ENCODE measurements at regions not wholly inside any gene's neighbourhood (a gene's known extent, or its start where the extent isn't known, plus 50 kb on each side); places are given as distances from the start of the nearest gene placed in this dataset.

DNA sequence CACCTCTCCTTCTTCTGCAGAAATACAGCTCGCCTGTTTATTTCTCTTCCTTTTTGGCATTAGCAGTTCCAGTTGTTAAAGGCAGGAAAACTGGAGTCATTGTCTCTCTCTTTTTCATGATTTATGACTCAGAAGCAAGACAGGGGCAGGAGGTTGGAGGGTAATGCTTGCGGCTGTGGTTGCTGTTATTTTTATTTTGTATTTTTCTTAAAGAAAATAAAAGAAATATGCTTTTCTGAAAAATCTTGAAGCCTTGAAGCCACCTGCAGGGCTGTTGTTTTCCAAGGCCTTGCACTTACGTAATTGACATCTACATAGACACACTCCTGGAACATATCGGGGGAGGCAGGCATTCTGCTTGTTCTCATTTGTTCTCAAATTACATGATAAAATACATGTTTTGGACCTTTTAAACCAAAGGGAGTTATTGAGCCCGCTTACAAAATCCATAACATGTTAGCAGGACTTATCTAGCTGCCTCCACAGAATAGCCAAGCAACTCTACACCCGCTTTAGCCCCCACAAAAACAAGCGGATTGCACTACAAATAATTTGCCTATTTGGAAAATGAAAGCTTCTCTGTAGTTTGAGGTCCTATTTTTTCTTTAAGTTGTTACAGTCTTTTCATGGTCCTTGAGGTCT, 1004.6 kb upstream of the NR2F2 start:
- Mint-ChIP-seq H3K9me3 (ENCODE audit: low read depth, unreplicated experiment) (no peaks in the 10 kb centered on the region), H3K27me3 (ENCODE audit: unreplicated experiment) (no peaks in the 10 kb centered on the region), H3K4me1 (ENCODE audit: low read depth, unreplicated experiment) (no peaks in the 10 kb centered on the region), H3K27ac (ENCODE audit: unreplicated experiment) (no peak overlapping the region), H3K36me3 (ENCODE audit: insufficient read depth, unreplicated experiment) (no peaks in the 10 kb centered on the region), H3K4me3 (ENCODE audit: low read depth, unreplicated experiment) (no peak overlapping the region)
- CTCF ChIA-PET = no interaction called here
- BruUV-seq (replicated peaks) = no TSS peak
- TF ChIP-seq, protein P1, sequence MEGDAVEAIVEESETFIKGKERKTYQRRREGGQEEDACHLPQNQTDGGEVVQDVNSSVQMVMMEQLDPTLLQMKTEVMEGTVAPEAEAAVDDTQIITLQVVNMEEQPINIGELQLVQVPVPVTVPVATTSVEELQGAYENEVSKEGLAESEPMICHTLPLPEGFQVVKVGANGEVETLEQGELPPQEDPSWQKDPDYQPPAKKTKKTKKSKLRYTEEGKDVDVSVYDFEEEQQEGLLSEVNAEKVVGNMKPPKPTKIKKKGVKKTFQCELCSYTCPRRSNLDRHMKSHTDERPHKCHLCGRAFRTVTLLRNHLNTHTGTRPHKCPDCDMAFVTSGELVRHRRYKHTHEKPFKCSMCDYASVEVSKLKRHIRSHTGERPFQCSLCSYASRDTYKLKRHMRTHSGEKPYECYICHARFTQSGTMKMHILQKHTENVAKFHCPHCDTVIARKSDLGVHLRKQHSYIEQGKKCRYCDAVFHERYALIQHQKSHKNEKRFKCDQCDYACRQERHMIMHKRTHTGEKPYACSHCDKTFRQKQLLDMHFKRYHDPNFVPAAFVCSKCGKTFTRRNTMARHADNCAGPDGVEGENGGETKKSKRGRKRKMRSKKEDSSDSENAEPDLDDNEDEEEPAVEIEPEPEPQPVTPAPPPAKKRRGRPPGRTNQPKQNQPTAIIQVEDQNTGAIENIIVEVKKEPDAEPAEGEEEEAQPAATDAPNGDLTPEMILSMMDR (IDR thresholded peaks at IDR 0.05; ENCODE audit: unreplicated experiment) = no peak
- intact Hi-C loops (cut with micrococcal nuclease; ENCODE audit: unreplicated experiment) = no loop called here
- no peak for DNase-seq

DNA sequence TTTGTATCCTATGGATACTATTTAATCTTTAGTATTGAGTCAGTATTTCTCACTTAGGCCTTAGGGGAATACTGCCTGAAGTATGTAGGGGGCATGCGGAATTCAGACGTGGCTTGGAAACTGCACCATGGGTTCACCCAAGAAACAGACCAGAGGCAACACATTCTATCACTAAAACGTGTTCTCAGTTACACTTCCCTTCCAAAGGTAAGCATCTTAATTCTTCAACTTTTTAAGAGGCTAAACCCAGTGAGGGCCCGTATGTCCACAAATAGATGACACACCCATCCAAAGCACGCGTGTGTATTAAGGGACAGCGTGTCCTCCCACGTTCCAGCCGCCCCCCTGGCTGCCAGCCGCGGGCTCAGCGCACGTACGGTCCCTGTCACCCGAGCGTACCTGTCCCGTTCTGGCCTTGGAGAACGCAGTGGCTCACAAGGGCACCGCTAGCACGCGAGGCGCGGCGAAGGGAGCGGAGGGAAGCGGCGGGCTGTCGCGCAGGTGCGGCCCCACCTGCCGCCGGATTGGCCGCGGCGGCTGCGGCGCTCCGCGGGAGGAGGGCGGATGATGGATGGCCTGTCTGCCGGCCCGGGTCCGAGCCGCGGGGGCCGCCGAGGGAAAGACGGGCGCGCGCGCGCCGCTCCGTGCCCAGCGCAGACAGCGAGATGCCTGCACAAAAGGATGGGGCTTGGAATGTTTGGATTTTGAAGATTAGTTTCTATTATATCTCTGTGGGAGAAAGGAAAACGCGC, 1003.9 kb upstream of the NR2F2 start:
- Mint-ChIP-seq H3K36me3 (ENCODE audit: insufficient read depth, unreplicated experiment) (no peaks in the 10 kb centered on the region), H3K27me3 (ENCODE audit: unreplicated experiment) (no peaks in the 10 kb centered on the region), H3K4me1 (ENCODE audit: low read depth, unreplicated experiment) (no peaks in the 10 kb centered on the region), H3K4me3 (ENCODE audit: low read depth, unreplicated experiment) (no peak overlapping the region), H3K27ac (ENCODE audit: unreplicated experiment) (no peak overlapping the region), H3K9me3 (ENCODE audit: low read depth, unreplicated experiment) (no peaks in the 10 kb centered on the region)
- no TSS peak for BruUV-seq (replicated peaks)
- no peak for DNase-seq
- intact Hi-C loops (cut with micrococcal nuclease; ENCODE audit: unreplicated experiment) = no loop called here
- CTCF ChIA-PET = no interaction called here
- TF ChIP-seq, protein P1 (IDR thresholded peaks at IDR 0.05; ENCODE audit: unreplicated experiment) = no peak

DNA sequence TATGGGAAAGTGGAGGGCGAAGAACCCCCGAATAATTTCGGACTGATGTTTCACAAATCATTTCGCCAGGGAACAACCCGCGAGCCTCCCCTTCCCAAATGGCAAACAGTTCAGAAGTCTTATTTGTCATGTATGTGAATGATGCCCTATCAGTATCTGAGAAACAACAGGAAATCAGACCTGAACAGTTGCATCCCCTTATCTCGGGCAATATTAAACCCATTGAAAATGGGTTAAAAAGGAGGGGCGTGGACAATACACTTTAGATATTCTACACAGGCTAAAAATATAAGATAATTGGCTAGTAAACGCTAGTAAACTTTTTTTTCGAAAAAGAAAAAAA, 1003.3 kb upstream of the NR2F2 start:
- DNase-seq = no peak
- no TSS peak for BruUV-seq (replicated peaks)
- Mint-ChIP-seq H3K4me1 (ENCODE audit: low read depth, unreplicated experiment) (no peaks in the 10 kb centered on the region), H3K27me3 (ENCODE audit: unreplicated experiment) (no peaks in the 10 kb centered on the region), H3K9me3 (ENCODE audit: low read depth, unreplicated experiment) (no peaks in the 10 kb centered on the region), H3K4me3 (ENCODE audit: low read depth, unreplicated experiment) (no peak overlapping the region), H3K36me3 (ENCODE audit: insufficient read depth, unreplicated experiment) (no peaks in the 10 kb centered on the region), H3K27ac (ENCODE audit: unreplicated experiment) (no peak overlapping the region)
- intact Hi-C loops (cut with micrococcal nuclease; ENCODE audit: unreplicated experiment) = no loop called here
- TF ChIP-seq, protein P1 (IDR thresholded peaks at IDR 0.05; ENCODE audit: unreplicated experiment) = no peak
- CTCF ChIA-PET = no interaction called here

DNA sequence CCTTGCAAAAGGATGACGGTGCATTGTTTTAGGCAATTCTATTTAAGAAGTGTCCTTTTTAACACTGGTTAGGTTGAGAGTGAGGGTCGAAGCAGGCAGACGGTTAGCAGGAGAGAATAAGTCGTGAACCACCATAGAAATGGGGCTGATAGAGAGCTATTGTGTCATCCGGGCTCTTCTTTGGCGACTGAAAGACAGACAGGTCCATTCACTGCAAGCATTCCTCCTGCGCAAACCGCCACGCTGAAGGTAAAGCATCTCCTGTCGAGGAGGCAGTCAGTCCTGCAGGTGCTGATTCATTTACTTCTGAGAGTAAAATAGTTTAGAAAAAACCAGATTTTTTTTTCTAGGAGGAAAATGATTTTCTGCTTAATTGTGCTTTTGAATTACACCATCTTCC, 1002.8 kb upstream of the NR2F2 start:
- H3K4me1 Mint-ChIP-seq (ENCODE audit: low read depth, unreplicated experiment) = no peaks in the 10 kb centered on the region
- no peak for DNase-seq
- TF ChIP-seq, protein P1 (IDR thresholded peaks at IDR 0.05; ENCODE audit: unreplicated experiment) = no peak
- BruUV-seq (replicated peaks) = no TSS peak
- intact Hi-C loops (cut with micrococcal nuclease; ENCODE audit: unreplicated experiment) = no loop called here
- H3K27me3 Mint-ChIP-seq (ENCODE audit: unreplicated experiment) = no peaks in the 10 kb centered on the region
- no peaks in the 10 kb centered on the region for H3K9me3 Mint-ChIP-seq (ENCODE audit: low read depth, unreplicated experiment)
- H3K36me3 Mint-ChIP-seq (ENCODE audit: insufficient read depth, unreplicated experiment) = no peaks in the 10 kb centered on the region
- no peak overlapping the region for H3K4me3 Mint-ChIP-seq (ENCODE audit: low read depth, unreplicated experiment)
- no peak overlapping the region for H3K27ac Mint-ChIP-seq (ENCODE audit: unreplicated experiment)
- CTCF ChIA-PET = interaction anchor here (0.5 kb wide), 1 partner anchor 1482 kb away, joined by 4 read pairs; no protein-coding TSS in a partner anchor

Data from Calu3 (cell line).